GM23338 (cell line): ENCODE measurements at regions not wholly inside any gene's neighbourhood (a gene's known extent, or its start where the extent isn't known, plus 50 kb on each side); places are given as distances from the start of the nearest gene placed in this dataset.

ENCODE experiments used
- ATAC-seq: fragments of 200-7000 bp; cut with Tn5 transposase; 3 replicates; pipeline ENCODE4 v1.9.1; 2020
- DNase-seq: peaks from one replicate; pipeline ENCODE4 v3.0.0-alpha.2; 2015; ENCODE audit warnings: low spot score
- H2AFZ ChIP-seq: fragments of 200-600 bp; sonication (generic); 2 replicates; pipeline ENCODE4 v1.8.0; 2016; ENCODE audit warnings: antibody characterized with exemption, mild to moderate bottlenecking, moderate library complexity
- H3F3A ChIP-seq: fragments of 200-600 bp; sonication (generic); replicated peaks from 2 replicates; pipeline ENCODE4 v1.8.0; 2017; ENCODE audit warnings: antibody characterized with exemption, mixed run types, low read depth
- H3K27ac ChIP-seq: fragments of 200-600 bp; sonication (generic); 2 replicates; pipeline ENCODE4 v1.6.1; 2016; ENCODE audit warnings: low read depth
- H3K27me3 ChIP-seq: fragments of 200-600 bp; sonication (generic); 2 replicates; pipeline ENCODE4 v1.8.0; 2016; ENCODE audit warnings: mild to moderate bottlenecking, mixed run types, moderate library complexity; ENCODE audit not compliant: insufficient read depth
- H3K36me3 ChIP-seq: fragments of 200-600 bp; sonication (generic); 2 replicates; pipeline ENCODE4 v1.8.0; 2016; ENCODE audit warnings: mild to moderate bottlenecking; ENCODE audit not compliant: insufficient read depth
- H3K4me1 ChIP-seq: fragments of 200-600 bp; sonication (generic); 2 replicates; pipeline ENCODE4 v1.8.0; 2016; ENCODE audit warnings: mild to moderate bottlenecking, moderate library complexity; ENCODE audit not compliant: insufficient read depth
- H3K4me2 ChIP-seq: fragments of 200-600 bp; sonication (generic); 2 replicates; pipeline ENCODE4 v1.7.1; 2017; ENCODE audit warnings: mixed run types
- H3K4me3 ChIP-seq: fragments of 200-600 bp; sonication (generic); 2 replicates; pipeline ENCODE4 v1.6.1; 2016; ENCODE audit warnings: mixed run types
- H3K79me2 ChIP-seq: fragments of 200-600 bp; sonication (generic); replicated peaks from 2 replicates; pipeline ENCODE4 v1.8.0; 2017; ENCODE audit warnings: mild to moderate bottlenecking; ENCODE audit not compliant: insufficient read depth
- H3K9me2 ChIP-seq: fragments of 200-600 bp; sonication (generic); 2 replicates; pipeline ENCODE4 v1.8.0; 2017; ENCODE audit not compliant: insufficient read depth
- H4K20me1 ChIP-seq: fragments of 200-600 bp; sonication (generic); replicated peaks from 2 replicates; pipeline ENCODE4 v1.8.0; 2017; ENCODE audit warnings: mild to moderate bottlenecking; ENCODE audit not compliant: insufficient read depth
- H3K27ac Mint-ChIP-seq: 2 replicates; pipeline ENCODE4 v1.8.0; 2020; ENCODE audit warnings: inconsistent platforms, mild to moderate bottlenecking, moderate library complexity, mixed read lengths
- H3K27me3 Mint-ChIP-seq: 3 replicates; pipeline ENCODE4 v1.8.0; 2022; ENCODE audit warnings: low read depth, mild to moderate bottlenecking, moderate library complexity, mixed read lengths, inconsistent platforms; ENCODE audit not compliant: insufficient read depth, poor library complexity
- H3K36me3 Mint-ChIP-seq: 3 replicates; pipeline ENCODE4 v1.8.0; 2021; ENCODE audit warnings: low read depth, mild to moderate bottlenecking, inconsistent platforms, moderate library complexity, mixed read lengths
- H3K4me1 Mint-ChIP-seq: 3 replicates; pipeline ENCODE4 v1.8.0; 2020; ENCODE audit warnings: mild to moderate bottlenecking, inconsistent platforms, mixed read lengths
- H3K4me3 Mint-ChIP-seq: 3 replicates; pipeline ENCODE4 v1.8.0; 2021; ENCODE audit warnings: moderate library complexity, mild to moderate bottlenecking, inconsistent platforms, mixed read lengths
- H3K9me3 Mint-ChIP-seq: 3 replicates; pipeline ENCODE4 v1.8.0; 2020; ENCODE audit warnings: moderate library complexity, mild to moderate bottlenecking, inconsistent platforms, mixed read lengths
- CREB1 ChIP-seq: fragments of 250-450 bp; sonication (Bioruptor Pico); IDR thresholded peaks from 2 replicates; pipeline ENCODE4 v1.5.0; 2020; ENCODE audit warnings: low read depth, mild to moderate bottlenecking, moderate library complexity
- EZH2 ChIP-seq: fragments of 200-600 bp; sonication (generic); IDR thresholded peaks from one replicate; pipeline ENCODE4 v1.8.0; 2017; ENCODE audit warnings: antibody characterized with exemption, mild to moderate bottlenecking, low read depth; ENCODE audit not compliant: unreplicated experiment
- EZH2phosphoT487 ChIP-seq: fragments of 200-600 bp; sonication (generic); IDR thresholded peaks from one replicate; pipeline ENCODE4 v1.8.1; 2018; ENCODE audit warnings: antibody characterized with exemption; ENCODE audit not compliant: unreplicated experiment
- JUNB ChIP-seq: IDR thresholded peaks from one replicate; pipeline ENCODE4 v1.6.1; 2016; ENCODE audit warnings: antibody characterized with exemption; ENCODE audit not compliant: unreplicated experiment
- NANOG ChIP-seq: IDR thresholded peaks from 2 replicates; pipeline ENCODE4 v1.6.1; 2016; ENCODE audit warnings: antibody characterized with exemption, borderline replicate concordance
- POLR2AphosphoS5 ChIP-seq: IDR thresholded peaks from 2 replicates; pipeline ENCODE4 v1.6.1; 2016; ENCODE audit warnings: antibody characterized with exemption, low read depth
- REST ChIP-seq: IDR thresholded peaks from one replicate; pipeline ENCODE4 v1.6.1; 2018; ENCODE audit warnings: antibody characterized with exemption; ENCODE audit not compliant: unreplicated experiment
- STAT1 ChIP-seq: IDR thresholded peaks from one replicate; pipeline ENCODE4 v1.6.1; 2016; ENCODE audit warnings: antibody characterized with exemption; ENCODE audit not compliant: unreplicated experiment
- ZNF114 ChIP-seq: fragments of 250-450 bp; sonication (Bioruptor Pico); IDR thresholded peaks from 2 replicates; pipeline ENCODE4 v1.5.0; 2020; ENCODE audit warnings: mild to moderate bottlenecking, moderate library complexity
- ZNF331 ChIP-seq: fragments of 250-450 bp; sonication (Bioruptor Pico); IDR thresholded peaks from 2 replicates; pipeline ENCODE4 v1.5.0; 2020; ENCODE audit warnings: low read depth, mild to moderate bottlenecking, moderate library complexity
- TF ChIP-seq, protein P1 (sequence below), 2 experiments: fragments of 200-600 bp in 1 of 2; sonication (generic) in 1 of 2; conservative IDR thresholded peaks; 2 replicates each; pipeline versions ENCODE4 v1.5.1 to v1.6.1; 2016 to 2017; ENCODE audit warnings: antibody characterized with exemption in 2 of 2, low read depth in 2 of 2, mild to moderate bottlenecking in 2 of 2, moderate library complexity in 1 of 2
- TF ChIP-seq, protein P2 (sequence below): IDR thresholded peaks from 2 replicates; pipeline ENCODE4 v1.6.1; 2016; ENCODE audit warnings: antibody characterized with exemption
- TF ChIP-seq, protein P3 (sequence below): fragments of 250-450 bp; sonication (Bioruptor Pico); IDR thresholded peaks from 2 replicates; pipeline ENCODE4 v1.5.0; 2020; ENCODE audit warnings: mild to moderate bottlenecking, moderate library complexity

DNA sequence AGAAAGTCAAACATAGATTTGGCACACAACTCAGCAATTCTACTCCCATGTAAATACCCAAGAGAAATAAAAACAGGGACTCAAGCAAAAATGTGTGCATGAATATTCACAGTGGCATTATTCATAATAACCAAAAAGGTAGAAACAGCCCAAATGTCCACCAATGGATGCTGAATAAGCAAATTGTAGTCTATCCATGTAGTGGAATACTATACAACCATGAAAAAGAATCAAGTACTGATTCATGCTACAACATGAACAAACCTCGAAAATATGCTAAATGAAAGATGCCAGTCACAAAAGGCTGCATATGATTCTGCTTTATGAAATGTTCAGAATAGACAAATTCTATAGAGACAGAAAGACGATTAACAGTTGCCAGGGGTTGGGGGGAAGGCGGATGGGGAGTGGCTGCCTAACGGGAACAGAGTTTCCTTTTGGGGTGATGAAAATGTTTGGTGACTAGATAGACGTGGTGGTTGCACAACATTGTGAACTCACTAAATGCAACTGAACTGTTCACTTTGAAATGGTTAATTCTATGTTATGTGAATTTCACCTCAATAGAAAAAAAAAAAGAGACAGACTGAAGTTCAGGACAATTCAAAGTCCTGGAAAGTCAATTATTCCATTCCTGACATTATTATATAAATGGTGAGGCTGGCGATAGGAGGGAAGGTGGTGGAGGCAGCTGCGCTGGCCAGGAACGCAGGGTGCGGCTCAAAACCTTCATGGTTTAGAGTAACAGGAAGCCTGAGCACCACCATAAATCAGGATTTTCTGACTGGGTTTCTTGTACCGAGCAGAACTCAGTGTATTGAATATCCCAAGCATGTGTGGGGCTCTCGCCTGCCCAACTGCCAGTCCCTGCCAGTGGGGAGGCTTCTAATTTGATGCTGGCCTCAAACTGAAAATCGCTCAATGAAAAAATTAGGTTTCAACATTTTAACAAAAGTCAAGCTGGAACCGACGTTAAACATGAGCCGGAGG is 300.9 kb downstream of the C16orf95 start:
- Histone ChIP-seq H3K4me2 (no peak overlapping the region), H3K27me3 (no peaks in the 10 kb centered on the region), H3K9me2 (0 out of 2 replicates have a peak, but pooled peaks cover 2% of the 10 kb centered on the region), H3K4me3 (no peak overlapping the region), H3F3A (no peaks in the 10 kb centered on the region), H3K79me2 (no peaks in the 10 kb centered on the region), H3K36me3 (no peaks in the 10 kb centered on the region), H2AFZ (no peak overlapping the region), H4K20me1 (no peaks in the 10 kb centered on the region), H3K27ac (no peak overlapping the region), H3K4me1 (no peaks in the 10 kb centered on the region)
- Mint-ChIP-seq H3K36me3 (no peaks in the 10 kb centered on the region), H3K4me3 (no peak overlapping the region), H3K4me1 (0 out of 3 replicates have a peak, but pooled peaks cover 3% of the 10 kb centered on the region), H3K27ac (no peak overlapping the region), H3K9me3 (no peaks in the 10 kb centered on the region), H3K27me3 (no peaks in the 10 kb centered on the region)
- ATAC-seq (no peak), DNase-seq (no peak)
- TF ChIP-seq CREB1 (CRISPR knock-in tag) (no peak), REST (no peak), ZNF331 (CRISPR knock-in tag) (no peak), EZH2phosphoT487 (no peak), NANOG (no peak), ZNF114 (CRISPR knock-in tag) (no peak), POLR2AphosphoS5 (no peak), EZH2 (no peak), STAT1 (no peak), JUNB (no peak)
- TF ChIP-seq, protein P1, sequence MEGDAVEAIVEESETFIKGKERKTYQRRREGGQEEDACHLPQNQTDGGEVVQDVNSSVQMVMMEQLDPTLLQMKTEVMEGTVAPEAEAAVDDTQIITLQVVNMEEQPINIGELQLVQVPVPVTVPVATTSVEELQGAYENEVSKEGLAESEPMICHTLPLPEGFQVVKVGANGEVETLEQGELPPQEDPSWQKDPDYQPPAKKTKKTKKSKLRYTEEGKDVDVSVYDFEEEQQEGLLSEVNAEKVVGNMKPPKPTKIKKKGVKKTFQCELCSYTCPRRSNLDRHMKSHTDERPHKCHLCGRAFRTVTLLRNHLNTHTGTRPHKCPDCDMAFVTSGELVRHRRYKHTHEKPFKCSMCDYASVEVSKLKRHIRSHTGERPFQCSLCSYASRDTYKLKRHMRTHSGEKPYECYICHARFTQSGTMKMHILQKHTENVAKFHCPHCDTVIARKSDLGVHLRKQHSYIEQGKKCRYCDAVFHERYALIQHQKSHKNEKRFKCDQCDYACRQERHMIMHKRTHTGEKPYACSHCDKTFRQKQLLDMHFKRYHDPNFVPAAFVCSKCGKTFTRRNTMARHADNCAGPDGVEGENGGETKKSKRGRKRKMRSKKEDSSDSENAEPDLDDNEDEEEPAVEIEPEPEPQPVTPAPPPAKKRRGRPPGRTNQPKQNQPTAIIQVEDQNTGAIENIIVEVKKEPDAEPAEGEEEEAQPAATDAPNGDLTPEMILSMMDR (conservative IDR thresholded peaks at IDR 0.05; ENCODE audit: low read depth in 2 of 2), result no peak
- TF ChIP-seq, protein P2, sequence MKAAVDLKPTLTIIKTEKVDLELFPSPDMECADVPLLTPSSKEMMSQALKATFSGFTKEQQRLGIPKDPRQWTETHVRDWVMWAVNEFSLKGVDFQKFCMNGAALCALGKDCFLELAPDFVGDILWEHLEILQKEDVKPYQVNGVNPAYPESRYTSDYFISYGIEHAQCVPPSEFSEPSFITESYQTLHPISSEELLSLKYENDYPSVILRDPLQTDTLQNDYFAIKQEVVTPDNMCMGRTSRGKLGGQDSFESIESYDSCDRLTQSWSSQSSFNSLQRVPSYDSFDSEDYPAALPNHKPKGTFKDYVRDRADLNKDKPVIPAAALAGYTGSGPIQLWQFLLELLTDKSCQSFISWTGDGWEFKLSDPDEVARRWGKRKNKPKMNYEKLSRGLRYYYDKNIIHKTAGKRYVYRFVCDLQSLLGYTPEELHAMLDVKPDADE, result no peak
- TF ChIP-seq, protein P3, sequence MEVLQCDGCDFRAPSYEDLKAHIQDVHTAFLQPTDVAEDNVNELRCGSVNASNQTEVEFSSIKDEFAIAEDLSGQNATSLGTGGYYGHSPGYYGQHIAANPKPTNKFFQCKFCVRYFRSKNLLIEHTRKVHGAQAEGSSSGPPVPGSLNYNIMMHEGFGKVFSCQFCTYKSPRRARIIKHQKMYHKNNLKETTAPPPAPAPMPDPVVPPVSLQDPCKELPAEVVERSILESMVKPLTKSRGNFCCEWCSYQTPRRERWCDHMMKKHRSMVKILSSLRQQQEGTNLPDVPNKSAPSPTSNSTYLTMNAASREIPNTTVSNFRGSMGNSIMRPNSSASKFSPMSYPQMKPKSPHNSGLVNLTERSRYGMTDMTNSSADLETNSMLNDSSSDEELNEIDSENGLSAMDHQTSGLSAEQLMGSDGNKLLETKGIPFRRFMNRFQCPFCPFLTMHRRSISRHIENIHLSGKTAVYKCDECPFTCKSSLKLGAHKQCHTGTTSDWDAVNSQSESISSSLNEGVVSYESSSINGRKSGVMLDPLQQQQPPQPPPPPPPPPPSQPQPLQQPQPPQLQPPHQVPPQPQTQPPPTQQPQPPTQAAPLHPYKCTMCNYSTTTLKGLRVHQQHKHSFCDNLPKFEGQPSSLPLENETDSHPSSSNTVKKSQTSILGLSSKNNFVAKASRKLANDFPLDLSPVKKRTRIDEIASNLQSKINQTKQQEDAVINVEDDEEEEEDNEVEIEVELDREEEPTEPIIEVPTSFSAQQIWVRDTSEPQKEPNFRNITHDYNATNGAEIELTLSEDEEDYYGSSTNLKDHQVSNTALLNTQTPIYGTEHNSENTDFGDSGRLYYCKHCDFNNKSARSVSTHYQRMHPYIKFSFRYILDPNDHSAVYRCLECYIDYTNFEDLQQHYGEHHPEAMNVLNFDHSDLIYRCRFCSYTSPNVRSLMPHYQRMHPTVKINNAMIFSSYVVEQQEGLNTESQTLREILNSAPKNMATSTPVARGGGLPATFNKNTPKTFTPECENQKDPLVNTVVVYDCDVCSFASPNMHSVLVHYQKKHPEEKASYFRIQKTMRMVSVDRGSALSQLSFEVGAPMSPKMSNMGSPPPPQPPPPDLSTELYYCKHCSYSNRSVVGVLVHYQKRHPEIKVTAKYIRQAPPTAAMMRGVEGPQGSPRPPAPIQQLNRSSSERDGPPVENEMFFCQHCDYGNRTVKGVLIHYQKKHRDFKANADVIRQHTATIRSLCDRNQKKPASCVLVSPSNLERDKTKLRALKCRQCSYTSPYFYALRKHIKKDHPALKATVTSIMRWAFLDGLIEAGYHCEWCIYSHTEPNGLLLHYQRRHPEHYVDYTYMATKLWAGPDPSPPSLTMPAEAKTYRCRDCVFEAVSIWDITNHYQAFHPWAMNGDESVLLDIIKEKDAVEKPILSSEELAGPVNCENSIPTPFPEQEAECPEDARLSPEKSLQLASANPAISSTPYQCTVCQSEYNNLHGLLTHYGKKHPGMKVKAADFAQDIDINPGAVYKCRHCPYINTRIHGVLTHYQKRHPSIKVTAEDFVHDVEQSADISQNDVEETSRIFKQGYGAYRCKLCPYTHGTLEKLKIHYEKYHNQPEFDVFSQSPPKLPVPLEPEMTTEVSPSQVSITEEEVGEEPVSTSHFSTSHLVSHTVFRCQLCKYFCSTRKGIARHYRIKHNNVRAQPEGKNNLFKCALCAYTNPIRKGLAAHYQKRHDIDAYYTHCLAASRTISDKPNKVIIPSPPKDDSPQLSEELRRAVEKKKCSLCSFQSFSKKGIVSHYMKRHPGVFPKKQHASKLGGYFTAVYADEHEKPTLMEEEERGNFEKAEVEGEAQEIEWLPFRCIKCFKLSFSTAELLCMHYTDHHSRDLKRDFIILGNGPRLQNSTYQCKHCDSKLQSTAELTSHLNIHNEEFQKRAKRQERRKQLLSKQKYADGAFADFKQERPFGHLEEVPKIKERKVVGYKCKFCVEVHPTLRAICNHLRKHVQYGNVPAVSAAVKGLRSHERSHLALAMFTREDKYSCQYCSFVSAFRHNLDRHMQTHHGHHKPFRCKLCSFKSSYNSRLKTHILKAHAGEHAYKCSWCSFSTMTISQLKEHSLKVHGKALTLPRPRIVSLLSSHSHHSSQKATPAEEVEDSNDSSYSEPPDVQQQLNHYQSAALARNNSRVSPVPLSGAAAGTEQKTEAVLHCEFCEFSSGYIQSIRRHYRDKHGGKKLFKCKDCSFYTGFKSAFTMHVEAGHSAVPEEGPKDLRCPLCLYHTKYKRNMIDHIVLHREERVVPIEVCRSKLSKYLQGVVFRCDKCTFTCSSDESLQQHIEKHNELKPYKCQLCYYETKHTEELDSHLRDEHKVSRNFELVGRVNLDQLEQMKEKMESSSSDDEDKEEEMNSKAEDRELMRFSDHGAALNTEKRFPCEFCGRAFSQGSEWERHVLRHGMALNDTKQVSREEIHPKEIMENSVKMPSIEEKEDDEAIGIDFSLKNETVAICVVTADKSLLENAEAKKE, result no peak
